Tibial artery (tissue), 4 donors: ENCODE measurements at regions not wholly inside any gene's neighbourhood (a gene's known extent, or its start where the extent isn't known, plus 50 kb on each side); places are given as distances from the start of the nearest gene placed in this dataset.

Experiments
- DNase-seq, 2 donors: peaks; one replicate each; pipeline ENCODE4 v3.0.0-alpha.2; 2019
- H3K27ac ChIP-seq, 2 donors: fragments of 200-600 bp; sonication (generic) in 1 of 2; 1 replicate in 1 of 2; 2 replicates in 1 of 2; pipeline ENCODE4 v1.5.1; 2018 to 2019; ENCODE audit warnings: mild to moderate bottlenecking in 1 of 2
- H3K27me3 ChIP-seq, 2 donors: fragments of 200-600 bp; sonication (generic) in 1 of 2; one replicate each; pipeline versions ENCODE4 v1.5.1 to v1.6.0; 2016 to 2019
- H3K36me3 ChIP-seq, 3 donors: fragments of 200-600 bp; sonication (generic) in 2 of 3; one replicate each; pipeline ENCODE4 v1.5.1; 2016 to 2019; ENCODE audit warnings: mild to moderate bottlenecking in 2 of 3
- H3K4me1 ChIP-seq, 4 donors: fragments of 200-600 bp; sonication (generic) in 2 of 4; 1 replicate in 3 of 4; 2 replicates in 1 of 4; pipeline ENCODE4 v1.5.1; 2016 to 2019
- H3K4me3 ChIP-seq, 2 donors: fragments of 200-600 bp; sonication (generic) in 1 of 2; 1 replicate in 1 of 2; 2 replicates in 1 of 2; pipeline ENCODE4 v1.5.1; 2018 to 2019; ENCODE audit warnings: mild to moderate bottlenecking in 2 of 2
- H3K9me3 ChIP-seq, 3 donors: fragments of 200-600 bp; sonication (generic) in 1 of 3; one replicate each; pipeline ENCODE4 v1.5.1; 2016 to 2019
- intact Hi-C: fragments of 100-400 bp; cut with DNase I; formaldehyde crosslinking; loops from one replicate; pipeline ENCODE4 v1.15.0; 2023; ENCODE audit warnings: low total_unique reads
- TF ChIP-seq, protein P1 (sequence below), 2 experiments: fragments of 200-600 bp in 1 of 2; fragments of 450-650 bp in 1 of 2; IDR thresholded peaks; one replicate each; pipeline ENCODE4 v1.5.1; 2017 to 2019; ENCODE audit warnings: antibody characterized with exemption in 2 of 2, mild to moderate bottlenecking in 1 of 2, moderate library complexity in 1 of 2

DNA sequence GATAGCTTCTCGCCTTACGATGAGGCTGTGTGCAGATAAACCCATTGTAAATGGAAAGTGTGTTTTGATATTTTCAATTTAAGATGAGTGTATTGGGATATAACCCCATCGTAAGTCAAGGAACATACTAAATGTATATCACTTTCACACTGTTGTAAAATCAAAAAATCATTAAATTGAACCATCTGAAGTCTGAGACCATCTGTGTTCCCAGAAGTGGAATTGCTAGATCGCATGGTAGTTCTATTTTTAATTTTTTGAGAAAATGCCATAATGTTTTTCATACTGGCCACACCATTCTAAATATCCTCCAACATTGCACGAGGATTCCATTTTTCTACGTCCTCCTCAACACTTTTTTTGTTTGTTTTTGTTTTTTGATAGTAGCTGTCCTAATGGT is 209.1 kb upstream of the MTPN start:
- H3K36me3 ChIP-seq, result no peaks in the 10 kb centered on the region
- H3K27ac ChIP-seq, result no peak overlapping the region
- intact Hi-C loops, result no loop called here
- no peaks in the 10 kb centered on the region for H3K27me3 ChIP-seq
- no peak for DNase-seq
- no peaks in the 10 kb centered on the region for H3K4me1 ChIP-seq
- H3K9me3 ChIP-seq, result no peaks in the 10 kb centered on the region
- no peak overlapping the region for H3K4me3 ChIP-seq
- TF ChIP-seq, protein P1, sequence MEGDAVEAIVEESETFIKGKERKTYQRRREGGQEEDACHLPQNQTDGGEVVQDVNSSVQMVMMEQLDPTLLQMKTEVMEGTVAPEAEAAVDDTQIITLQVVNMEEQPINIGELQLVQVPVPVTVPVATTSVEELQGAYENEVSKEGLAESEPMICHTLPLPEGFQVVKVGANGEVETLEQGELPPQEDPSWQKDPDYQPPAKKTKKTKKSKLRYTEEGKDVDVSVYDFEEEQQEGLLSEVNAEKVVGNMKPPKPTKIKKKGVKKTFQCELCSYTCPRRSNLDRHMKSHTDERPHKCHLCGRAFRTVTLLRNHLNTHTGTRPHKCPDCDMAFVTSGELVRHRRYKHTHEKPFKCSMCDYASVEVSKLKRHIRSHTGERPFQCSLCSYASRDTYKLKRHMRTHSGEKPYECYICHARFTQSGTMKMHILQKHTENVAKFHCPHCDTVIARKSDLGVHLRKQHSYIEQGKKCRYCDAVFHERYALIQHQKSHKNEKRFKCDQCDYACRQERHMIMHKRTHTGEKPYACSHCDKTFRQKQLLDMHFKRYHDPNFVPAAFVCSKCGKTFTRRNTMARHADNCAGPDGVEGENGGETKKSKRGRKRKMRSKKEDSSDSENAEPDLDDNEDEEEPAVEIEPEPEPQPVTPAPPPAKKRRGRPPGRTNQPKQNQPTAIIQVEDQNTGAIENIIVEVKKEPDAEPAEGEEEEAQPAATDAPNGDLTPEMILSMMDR (IDR thresholded peaks at IDR 0.05), result no peak

DNA sequence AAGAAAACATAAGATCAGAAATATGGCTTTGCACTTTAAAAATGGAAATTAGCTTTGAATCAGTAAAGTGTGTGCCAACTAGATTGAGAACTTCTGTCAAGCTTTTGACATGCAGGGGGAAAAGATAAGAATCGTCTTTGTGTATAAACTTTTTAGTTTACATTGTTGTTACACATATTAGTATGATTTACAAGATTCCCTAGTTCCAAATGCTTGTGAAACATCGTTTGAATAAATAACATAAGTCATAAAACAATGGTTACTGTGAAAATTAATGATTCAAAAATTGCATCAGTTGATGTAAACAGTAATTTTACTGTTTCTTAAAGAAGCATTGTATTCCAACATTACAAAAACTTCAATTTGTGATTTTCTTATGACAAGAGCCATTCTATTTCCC is 207.6 kb upstream of the MTPN start:
- no peaks in the 10 kb centered on the region for H3K9me3 ChIP-seq
- TF ChIP-seq, protein P1 (IDR thresholded peaks at IDR 0.05), result no peak
- intact Hi-C loops, result no loop called here
- no peaks in the 10 kb centered on the region for H3K36me3 ChIP-seq
- no peaks in the 10 kb centered on the region for H3K27me3 ChIP-seq
- no peak overlapping the region for H3K27ac ChIP-seq
- no peak overlapping the region for H3K4me3 ChIP-seq
- DNase-seq, result no peak
- no peaks in the 10 kb centered on the region for H3K4me1 ChIP-seq

DNA sequence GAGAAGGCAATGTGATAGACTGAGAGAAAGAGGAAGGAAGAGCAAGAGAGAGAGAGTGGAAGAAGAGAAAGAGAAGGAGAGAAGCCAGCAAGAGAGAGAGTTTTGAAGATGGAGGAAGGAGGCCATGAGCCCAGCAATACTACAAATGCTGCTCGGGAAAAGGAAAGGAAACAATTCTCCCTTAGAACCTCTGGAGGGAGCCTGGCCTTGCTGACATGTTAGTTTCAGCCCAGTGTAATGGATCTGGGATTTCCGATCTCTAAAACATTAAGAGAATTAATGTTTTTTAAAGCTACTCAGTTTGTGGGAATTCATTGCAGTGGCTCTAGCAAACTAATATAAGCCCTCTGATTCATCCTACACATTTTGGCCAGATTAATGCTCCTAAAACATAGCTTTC is 206.8 kb upstream of the MTPN start:
- intact Hi-C loops, result no loop called here
- Histone ChIP-seq H3K9me3 (no peaks in the 10 kb centered on the region), H3K4me3 (no peak overlapping the region), H3K27ac (no peak overlapping the region), H3K4me1 (no peaks in the 10 kb centered on the region), H3K36me3 (no peaks in the 10 kb centered on the region), H3K27me3 (no peaks in the 10 kb centered on the region)
- DNase-seq, result no peak
- TF ChIP-seq, protein P1 (IDR thresholded peaks at IDR 0.05), result no peak

DNA sequence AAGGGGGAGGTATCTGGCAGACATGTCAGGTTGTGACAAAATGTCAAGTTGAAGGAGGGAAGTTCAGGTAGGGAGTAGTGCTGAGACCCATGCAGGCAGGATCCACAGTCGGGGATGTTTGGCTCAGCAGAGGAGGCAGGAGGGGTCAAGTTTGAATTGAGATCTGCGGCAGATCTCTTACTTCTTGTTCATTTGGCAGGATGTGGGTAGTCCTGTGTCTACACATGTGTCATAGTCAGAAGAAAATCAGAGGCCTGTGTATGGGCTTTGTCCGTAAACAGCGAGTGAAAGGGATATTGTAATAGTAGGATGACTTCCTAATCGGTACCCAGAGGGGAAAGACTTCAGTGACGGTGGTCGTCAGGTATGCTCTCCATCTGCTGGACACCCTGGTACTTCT is 203.8 kb upstream of the MTPN start:
- H3K27me3 ChIP-seq, result no peaks in the 10 kb centered on the region
- no peaks in the 10 kb centered on the region for H3K4me1 ChIP-seq
- H3K27ac ChIP-seq, result no peak overlapping the region
- no peaks in the 10 kb centered on the region for H3K36me3 ChIP-seq
- H3K4me3 ChIP-seq, result no peak overlapping the region
- TF ChIP-seq, protein P1 (IDR thresholded peaks at IDR 0.05), result no peak
- no peaks in the 10 kb centered on the region for H3K9me3 ChIP-seq
- DNase-seq, result no peak
- intact Hi-C loops, result no loop called here

DNA sequence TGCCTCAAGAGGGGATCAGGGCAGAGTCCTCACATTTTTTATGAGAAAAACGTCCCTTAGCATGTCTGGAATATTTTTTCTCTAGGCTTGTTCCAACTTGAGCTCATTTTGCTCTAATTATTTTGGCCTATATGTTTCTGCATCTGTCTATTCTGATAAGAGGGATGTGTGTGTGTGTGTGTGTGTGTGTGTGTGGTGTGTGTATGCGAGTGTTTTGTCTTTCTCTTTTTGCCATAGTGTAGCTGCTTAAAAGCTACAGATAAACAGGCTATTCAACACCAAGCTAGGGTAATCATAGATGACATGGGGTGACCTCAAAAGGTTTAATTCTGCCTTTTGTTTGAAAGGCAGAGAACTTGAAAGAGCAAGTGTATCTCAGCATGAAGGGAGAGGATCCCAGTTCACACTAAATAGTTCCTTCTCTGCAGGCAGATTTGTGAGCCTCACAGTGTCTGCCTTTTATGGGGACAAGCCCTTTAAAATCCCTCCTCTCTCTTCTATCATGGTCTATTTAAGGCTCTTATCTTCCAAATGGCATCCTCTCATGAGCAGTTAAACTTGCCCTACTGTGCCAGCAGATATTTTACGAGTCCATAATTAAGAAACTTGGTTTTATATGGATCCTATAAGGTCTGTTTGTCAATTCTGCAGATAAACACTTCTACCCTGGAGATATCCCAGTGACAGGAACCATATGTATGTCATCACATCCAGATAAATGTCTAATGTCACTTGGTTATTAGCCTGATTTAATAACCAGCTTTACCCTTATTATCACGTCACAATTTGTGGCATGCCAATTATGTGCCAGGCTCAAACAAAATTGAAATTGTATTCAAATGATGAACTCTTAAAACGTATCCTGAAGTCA is 202.9 kb upstream of the MTPN start:
- H3K9me3 ChIP-seq, result no peaks in the 10 kb centered on the region
- no peak overlapping the region for H3K4me3 ChIP-seq
- H3K27ac ChIP-seq, result no peak overlapping the region
- intact Hi-C loops, result no loop called here
- TF ChIP-seq, protein P1 (IDR thresholded peaks at IDR 0.05), result no peak
- no peaks in the 10 kb centered on the region for H3K36me3 ChIP-seq
- no peaks in the 10 kb centered on the region for H3K4me1 ChIP-seq
- no peaks in the 10 kb centered on the region for H3K27me3 ChIP-seq
- DNase-seq, result no peak
